GM20000 (cell line): ENCODE measurements at regions not wholly inside any gene's neighbourhood (a gene's known extent, or its start where the extent isn't known, plus 50 kb on each side); places are given as distances from the start of the nearest gene placed in this dataset.

Source experiments
- DNase-seq: peaks from one replicate; pipeline ENCODE4 v3.0.0; 2012; ENCODE audit warnings: low spot score
- CTCF ChIP-seq: IDR thresholded peaks from 2 replicates; pipeline ENCODE4 v1.5.1; 2012; ENCODE audit warnings: mild to moderate bottlenecking, control low read depth; ENCODE audit errors: extremely low read depth, missing control alignments

GRCh38 chr12:127888943-127889719, 377.8 kb upstream of the TMEM132C start:
- no peak for TF ChIP-seq CTCF
- DNase-seq: no peak

DNA sequence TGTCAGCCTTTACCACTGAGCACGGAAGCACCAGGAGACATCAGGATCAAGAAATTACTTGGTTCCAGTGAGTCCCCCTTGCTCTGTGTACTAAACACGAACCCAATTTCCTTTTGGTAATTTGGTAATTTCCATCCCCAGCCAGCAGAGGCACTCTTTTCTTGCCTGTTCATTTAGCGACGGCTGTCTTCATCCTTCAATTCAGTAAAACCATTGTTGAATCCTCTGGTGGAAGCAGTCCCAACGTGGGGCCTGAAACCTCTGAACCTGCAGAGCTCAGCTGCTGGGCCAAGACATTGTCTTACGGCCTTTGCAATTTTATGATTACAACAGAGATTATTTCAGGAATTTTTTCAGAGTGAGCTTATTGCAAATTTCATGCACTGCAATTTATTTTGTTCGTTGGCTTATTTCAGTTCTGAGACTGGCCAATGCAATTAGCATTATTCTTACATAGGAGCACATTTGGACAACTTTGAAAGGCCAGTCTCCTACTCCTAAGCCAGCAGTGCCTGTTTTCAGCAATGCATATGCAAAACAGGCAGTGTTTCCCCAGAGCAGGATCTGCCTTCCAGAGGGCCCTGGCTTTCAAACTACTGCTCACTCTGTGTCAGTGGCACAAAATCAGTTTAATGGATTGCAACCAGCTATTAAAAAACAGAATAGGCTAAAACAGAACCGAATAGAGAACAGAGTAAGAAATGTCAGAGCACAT, 372.9 kb upstream of the TMEM132C start:
- no peak for TF ChIP-seq CTCF
- no peak for DNase-seq

DNA sequence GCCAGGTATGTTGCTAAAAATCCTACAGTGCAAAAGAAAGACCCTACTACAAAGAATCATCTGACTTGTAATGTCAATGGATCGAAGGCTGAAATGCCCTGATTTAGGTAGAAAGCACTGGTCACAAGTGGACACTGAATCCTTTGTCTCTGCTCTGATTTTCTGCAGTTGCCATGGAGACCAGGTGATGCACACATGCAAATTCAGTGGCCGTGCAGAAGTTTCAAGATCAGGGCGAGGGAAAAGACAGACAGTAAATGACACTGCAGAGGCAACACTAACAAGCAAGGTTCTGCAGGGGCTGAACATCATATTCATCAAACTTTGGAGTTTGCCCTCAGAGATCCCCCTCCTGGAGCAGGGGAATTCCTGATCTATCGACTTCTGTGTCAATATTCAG, 370.3 kb upstream of the TMEM132C start:
- TF ChIP-seq CTCF: no peak
- no peak for DNase-seq

GRCh38 chr12:127898616-127899015, 368.4 kb upstream of the TMEM132C start:
- TF ChIP-seq CTCF: no peak

GRCh38 chr12:127899971-127900370, 367.0 kb upstream of the TMEM132C start:
- DNase-seq: no peak
- no peak for TF ChIP-seq CTCF

More at GRCh38 chr12:127898616-127899015, 368.4 kb upstream of the TMEM132C start:
- no peak for DNase-seq

- no peak for TF ChIP-seq CTCF
- no peak for DNase-seq
These were observed 366.6 kb upstream of the TMEM132C start for GRCh38 chr12:127900386-127900785.

GRCh38 chr12:127903146-127903545, 363.8 kb upstream of the TMEM132C start:
- DNase-seq: no peak

More at GRCh38 chr12:127903146-127903545, 363.8 kb upstream of the TMEM132C start:
- TF ChIP-seq CTCF: no peak
